ENCODE measurements at regions not wholly inside any gene's neighbourhood (a gene's known extent, or its start where the extent isn't known, plus 50 kb on each side); places are given as distances from the start of the nearest gene placed in this dataset.
A peak's percentile ranks its signal among the peaks of the same experiment; 100 is the strongest.

DNA sequence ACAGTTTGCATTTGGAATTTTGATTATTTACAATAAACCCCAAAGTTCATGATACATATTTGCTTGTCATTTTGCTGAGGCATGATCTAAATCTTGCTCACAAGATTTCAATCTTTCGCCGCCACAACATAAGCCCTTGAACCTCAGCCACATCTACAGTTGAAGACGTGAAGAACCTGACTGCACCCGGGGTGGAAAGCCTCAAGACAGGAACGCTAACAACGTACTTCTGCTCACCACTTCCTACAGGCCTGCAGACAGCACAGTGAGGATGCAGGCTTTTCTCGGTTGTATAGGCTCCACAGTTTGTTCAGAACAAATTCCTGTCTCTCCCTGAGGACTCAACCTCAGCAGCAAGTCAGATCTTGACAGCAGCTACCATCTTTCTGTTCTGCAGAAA is 393.8 kb upstream of the PRKCQ start:
- H3K36me3 ChIP-seq (ENCODE audit: insufficient read depth, low read length): no peaks in the 10 kb centered on the region; the same call in 1 of the 2 replicates
- peak overlapping the region; percentile 78 for H3K9ac ChIP-seq (ENCODE audit: low read depth, low read length, poor library complexity, severe bottlenecking)
- peak overlapping the region; percentile 3; the same call in 1 of the 2 replicates for H2AFZ ChIP-seq (ENCODE audit: low read length)
- H3K4me1 ChIP-seq (ENCODE audit: insufficient read depth, low read length, poor library complexity, severe bottlenecking): peaks cover 78% of the 10 kb centered on the region
- no peaks in the 10 kb centered on the region for H3K79me2 ChIP-seq (ENCODE audit: insufficient read depth, low read length)
- TF ChIP-seq, protein P1, sequence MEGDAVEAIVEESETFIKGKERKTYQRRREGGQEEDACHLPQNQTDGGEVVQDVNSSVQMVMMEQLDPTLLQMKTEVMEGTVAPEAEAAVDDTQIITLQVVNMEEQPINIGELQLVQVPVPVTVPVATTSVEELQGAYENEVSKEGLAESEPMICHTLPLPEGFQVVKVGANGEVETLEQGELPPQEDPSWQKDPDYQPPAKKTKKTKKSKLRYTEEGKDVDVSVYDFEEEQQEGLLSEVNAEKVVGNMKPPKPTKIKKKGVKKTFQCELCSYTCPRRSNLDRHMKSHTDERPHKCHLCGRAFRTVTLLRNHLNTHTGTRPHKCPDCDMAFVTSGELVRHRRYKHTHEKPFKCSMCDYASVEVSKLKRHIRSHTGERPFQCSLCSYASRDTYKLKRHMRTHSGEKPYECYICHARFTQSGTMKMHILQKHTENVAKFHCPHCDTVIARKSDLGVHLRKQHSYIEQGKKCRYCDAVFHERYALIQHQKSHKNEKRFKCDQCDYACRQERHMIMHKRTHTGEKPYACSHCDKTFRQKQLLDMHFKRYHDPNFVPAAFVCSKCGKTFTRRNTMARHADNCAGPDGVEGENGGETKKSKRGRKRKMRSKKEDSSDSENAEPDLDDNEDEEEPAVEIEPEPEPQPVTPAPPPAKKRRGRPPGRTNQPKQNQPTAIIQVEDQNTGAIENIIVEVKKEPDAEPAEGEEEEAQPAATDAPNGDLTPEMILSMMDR (conservative IDR thresholded peaks at IDR 0.05; ENCODE audit: low read length): no peak
- no peak for TF ChIP-seq EZH2phosphoT487 (IDR thresholded peaks at IDR 0.05; ENCODE audit: borderline replicate concordance)
- no peaks in the 10 kb centered on the region for H4K20me1 ChIP-seq (ENCODE audit: insufficient read depth, low read length, poor library complexity, severe bottlenecking)
- peak overlapping the region; percentile 33 for H3K4me3 ChIP-seq (ENCODE audit: low read length, poor library complexity, severe bottlenecking)
- no peaks in the 10 kb centered on the region for H3K27me3 ChIP-seq (ENCODE audit: insufficient read depth, low read length, poor library complexity, severe bottlenecking)
- H3F3A ChIP-seq (ENCODE audit: low read depth): peaks cover 6% of the 10 kb centered on the region; the same call in 1 of the 2 replicates
- H3K9me3 ChIP-seq (ENCODE audit: insufficient read depth, low read depth, low read length): peaks cover 9% of the 10 kb centered on the region; the same call in 1 of the 2 replicates
- peak overlapping the region; percentile 66 for H3K4me2 ChIP-seq (ENCODE audit: low read depth, low read length, poor library complexity, severe bottlenecking)
- H3K9me2 ChIP-seq (replicated peaks; ENCODE audit: low read depth, low read length): no peaks in the 10 kb centered on the region

DNA sequence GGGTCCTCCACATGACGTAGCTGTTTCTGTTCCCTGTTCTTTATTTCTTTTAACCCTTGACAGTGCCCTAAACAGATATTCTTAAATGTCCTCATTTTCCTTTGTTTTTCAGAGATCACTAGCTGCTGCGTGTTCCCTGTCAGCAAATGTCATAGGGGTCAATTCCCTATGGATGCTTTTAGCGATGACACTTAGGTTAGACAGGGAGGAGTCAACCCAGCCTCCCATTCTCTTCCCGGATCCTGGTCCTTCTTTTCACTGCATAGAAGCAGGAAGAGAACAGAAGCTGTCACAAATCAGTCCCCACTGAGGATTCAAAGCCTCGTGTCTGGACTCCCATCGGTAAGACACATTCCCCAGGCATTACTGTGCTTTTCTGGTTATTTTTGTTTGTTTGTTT is 392.1 kb upstream of the PRKCQ start:
- peaks cover 9% of the 10 kb centered on the region; the same call in 1 of the 2 replicates for H3K9me3 ChIP-seq (ENCODE audit: insufficient read depth, low read depth, low read length)
- no peaks in the 10 kb centered on the region; the same call in 1 of the 2 replicates for H3K36me3 ChIP-seq (ENCODE audit: insufficient read depth, low read length)
- no peaks in the 10 kb centered on the region for H4K20me1 ChIP-seq (ENCODE audit: insufficient read depth, low read length, poor library complexity, severe bottlenecking)
- H3K4me3 ChIP-seq (ENCODE audit: low read length, poor library complexity, severe bottlenecking): no peak overlapping the region
- H3K4me1 ChIP-seq (ENCODE audit: insufficient read depth, low read length, poor library complexity, severe bottlenecking): peaks cover 64% of the 10 kb centered on the region
- H3K9me2 ChIP-seq (replicated peaks; ENCODE audit: low read depth, low read length): no peaks in the 10 kb centered on the region
- TF ChIP-seq, protein P1 (conservative IDR thresholded peaks at IDR 0.05; ENCODE audit: low read length): no peak
- no peak for TF ChIP-seq EZH2phosphoT487 (IDR thresholded peaks at IDR 0.05; ENCODE audit: borderline replicate concordance)
- H3K27me3 ChIP-seq (ENCODE audit: insufficient read depth, low read length, poor library complexity, severe bottlenecking): no peaks in the 10 kb centered on the region
- H3K79me2 ChIP-seq (ENCODE audit: insufficient read depth, low read length): no peaks in the 10 kb centered on the region
- H3K4me2 ChIP-seq (ENCODE audit: low read depth, low read length, poor library complexity, severe bottlenecking): no peak overlapping the region
- peak overlapping the region; percentile 78 for H3K9ac ChIP-seq (ENCODE audit: low read depth, low read length, poor library complexity, severe bottlenecking)
- H2AFZ ChIP-seq (ENCODE audit: low read length): no peak overlapping the region
- H3F3A ChIP-seq (ENCODE audit: low read depth): peaks cover 6% of the 10 kb centered on the region; the same call in 1 of the 2 replicates

DNA sequence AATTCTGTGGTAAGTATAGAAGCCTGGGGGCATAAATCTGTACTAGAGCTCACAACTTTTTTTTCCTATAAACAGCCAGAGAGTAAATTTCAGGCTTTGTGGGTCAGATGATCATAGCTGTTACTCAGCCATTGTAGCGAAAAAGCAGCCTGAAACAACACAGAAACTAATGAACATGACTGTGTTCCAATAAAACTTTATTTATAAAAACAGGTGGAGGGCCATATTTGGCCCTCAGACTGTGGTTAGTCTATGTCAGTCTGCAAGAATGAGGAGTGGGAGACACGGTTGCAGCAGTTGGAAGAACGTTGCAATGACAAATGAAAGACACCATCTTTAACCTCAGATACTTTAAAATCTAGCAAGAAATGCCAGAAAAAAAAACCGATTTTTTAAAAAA is 389.6 kb upstream of the PRKCQ start:
- no peaks in the 10 kb centered on the region for H3K9me3 ChIP-seq (ENCODE audit: insufficient read depth, low read depth, low read length)
- no peak for TF ChIP-seq EZH2phosphoT487 (IDR thresholded peaks at IDR 0.05; ENCODE audit: borderline replicate concordance)
- TF ChIP-seq, protein P1 (conservative IDR thresholded peaks at IDR 0.05; ENCODE audit: low read length): no peak
- no peaks in the 10 kb centered on the region for H4K20me1 ChIP-seq (ENCODE audit: insufficient read depth, low read length, poor library complexity, severe bottlenecking)
- no peaks in the 10 kb centered on the region for H3K9me2 ChIP-seq (replicated peaks; ENCODE audit: low read depth, low read length)
- H3K9ac ChIP-seq (ENCODE audit: low read depth, low read length, poor library complexity, severe bottlenecking): no peak overlapping the region
- H3K4me1 ChIP-seq (ENCODE audit: insufficient read depth, low read length, poor library complexity, severe bottlenecking): peaks cover 56% of the 10 kb centered on the region
- H3K4me3 ChIP-seq (ENCODE audit: low read length, poor library complexity, severe bottlenecking): no peak overlapping the region
- H3K36me3 ChIP-seq (ENCODE audit: insufficient read depth, low read length): no peaks in the 10 kb centered on the region
- no peaks in the 10 kb centered on the region for H3K79me2 ChIP-seq (ENCODE audit: insufficient read depth, low read length)
- no peak overlapping the region for H3K4me2 ChIP-seq (ENCODE audit: low read depth, low read length, poor library complexity, severe bottlenecking)
- H2AFZ ChIP-seq (ENCODE audit: low read length): no peak overlapping the region; the same call in 1 of the 2 replicates
- H3K27me3 ChIP-seq (ENCODE audit: insufficient read depth, low read length, poor library complexity, severe bottlenecking): no peaks in the 10 kb centered on the region
- H3F3A ChIP-seq (ENCODE audit: low read depth): peaks cover 6% of the 10 kb centered on the region; the same call in 1 of the 2 replicates

Measured in Loucy (cell line).